Colonic mucosa (tissue), 4 donors: ENCODE measurements at regions not wholly inside any gene's neighbourhood (a gene's known extent, or its start where the extent isn't known, plus 50 kb on each side); places are given as distances from the start of the nearest gene placed in this dataset.
"Not testable (repeated sequence)": the region's sequence is repeated elsewhere in the genome, so short reads cannot be mapped to it uniquely, and the experiment has no call there.

Experiments used
- DNase-seq: peaks from one replicate; pipeline ENCODE4 v3.0.0-alpha.2; 2020
- H3K27ac ChIP-seq: fragments of 200-600 bp; one replicate; pipeline ENCODE4 v1.8.0; 2021
- H3K27me3 ChIP-seq: fragments of 200-600 bp; one replicate; pipeline ENCODE4 v1.8.0; 2021
- H3K36me3 ChIP-seq: fragments of 200-600 bp; one replicate; pipeline ENCODE4 v1.8.0; 2021
- H3K4me1 ChIP-seq: fragments of 200-600 bp; one replicate; pipeline ENCODE4 v1.8.0; 2021; ENCODE audit warnings: mild to moderate bottlenecking
- H3K4me3 ChIP-seq: fragments of 200-600 bp; one replicate; pipeline ENCODE4 v1.8.0; 2021
- H3K9ac ChIP-seq, 2 donors: one replicate each; pipeline ENCODE4 v1.7.0; 2013; ENCODE audit warnings: control low read depth in 2 of 2, low read depth in 2 of 2, low read length in 2 of 2
- H3K9me3 ChIP-seq: fragments of 200-600 bp; one replicate; pipeline ENCODE4 v1.8.0; 2021
- CTCF ChIP-seq: fragments of 200-600 bp; IDR thresholded peaks from one replicate; pipeline ENCODE4 v1.8.0; 2022; ENCODE audit warnings: antibody characterized with exemption, mild to moderate bottlenecking
- intact Hi-C: fragments of 100-400 bp; cut with DNase I; formaldehyde crosslinking; loops from one replicate; pipeline ENCODE4 v1.14.1; 2022
- donor health status: healthy.
- donor health status: DM: no; HTN: no; CAD: no.
- donor health status: DM: no; HTN: no; CAD: no.

DNA sequence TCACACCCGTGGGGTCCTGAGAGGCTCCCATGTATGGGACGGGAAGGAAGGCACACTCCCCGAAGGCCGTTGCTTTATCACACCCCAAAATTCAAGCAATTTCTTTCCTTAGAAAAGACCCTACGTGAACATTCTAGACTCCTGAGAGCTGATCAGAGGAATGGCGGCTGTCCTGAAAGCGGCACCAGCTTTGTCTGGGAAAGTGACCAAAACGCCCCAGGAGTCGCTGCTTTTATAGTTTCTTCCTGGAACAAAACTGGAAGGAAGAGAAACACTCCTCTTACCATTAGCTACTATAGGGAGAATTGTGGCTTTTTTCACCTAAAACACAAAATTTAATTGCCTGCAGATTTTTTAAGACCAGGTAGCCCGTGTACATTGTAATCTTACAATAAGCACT is 261.8 kb upstream of the RNF32 start:
- H3K27me3 ChIP-seq = no peaks in the 10 kb centered on the region
- no peak overlapping the region for H3K4me3 ChIP-seq
- TF ChIP-seq CTCF = no peak
- intact Hi-C loops = no loop called here
- no peaks in the 10 kb centered on the region for H3K36me3 ChIP-seq
- H3K9ac ChIP-seq = no peak overlapping the region
- no peak overlapping the region for H3K27ac ChIP-seq
- H3K9me3 ChIP-seq = no peaks in the 10 kb centered on the region
- H3K4me1 ChIP-seq = no peaks in the 10 kb centered on the region
- no peak for DNase-seq

- no peak for DNase-seq
Measured at GRCh38 chr7:156376317-156376716, 264.3 kb upstream of the RNF32 start.

GRCh38 chr7:156374335-156374734 is 266.2 kb upstream of the RNF32 start:
- no peak for TF ChIP-seq CTCF
- no peak overlapping the region for H3K9ac ChIP-seq
- H3K27me3 ChIP-seq = no peaks in the 10 kb centered on the region
- intact Hi-C loops = no loop called here
- H3K4me3 ChIP-seq = no peak overlapping the region
- no peaks in the 10 kb centered on the region for H3K36me3 ChIP-seq
- H3K4me1 ChIP-seq = no peaks in the 10 kb centered on the region
- no peak overlapping the region for H3K27ac ChIP-seq
- no peak for DNase-seq
- H3K9me3 ChIP-seq = no peaks in the 10 kb centered on the region

More at GRCh38 chr7:156376317-156376716, 264.3 kb upstream of the RNF32 start:
- Histone ChIP-seq H3K27ac (no peak overlapping the region), H3K9me3 (no peaks in the 10 kb centered on the region), H3K4me3 (no peak overlapping the region), H3K4me1 (no peaks in the 10 kb centered on the region), H3K36me3 (no peaks in the 10 kb centered on the region), H3K9ac (no peak overlapping the region), H3K27me3 (no peaks in the 10 kb centered on the region)
- TF ChIP-seq CTCF = no peak
- intact Hi-C loops = no loop called here

- H3K9me3 ChIP-seq, DNase-seq, H3K4me1 ChIP-seq, intact Hi-C loops, H3K4me3 ChIP-seq, H3K36me3 ChIP-seq, H3K9ac ChIP-seq, H3K27ac ChIP-seq, H3K27me3 ChIP-seq: not testable (repeated sequence)
Measured at GRCh38 chr7:156369929-156370328, 270.6 kb upstream of the RNF32 start.

- Histone ChIP-seq H3K27ac (no peak overlapping the region), H3K4me3 (no peak overlapping the region), H3K27me3 (no peaks in the 10 kb centered on the region), H3K9ac (no peak overlapping the region), H3K36me3 (no peaks in the 10 kb centered on the region), H3K9me3 (no peaks in the 10 kb centered on the region), H3K4me1 (no peaks in the 10 kb centered on the region)
- intact Hi-C loops = no loop called here
- DNase-seq = no peak
- TF ChIP-seq CTCF = no peak
Measured at GRCh38 chr7:156368053-156368843, 272.3 kb upstream of the RNF32 start.

DNA sequence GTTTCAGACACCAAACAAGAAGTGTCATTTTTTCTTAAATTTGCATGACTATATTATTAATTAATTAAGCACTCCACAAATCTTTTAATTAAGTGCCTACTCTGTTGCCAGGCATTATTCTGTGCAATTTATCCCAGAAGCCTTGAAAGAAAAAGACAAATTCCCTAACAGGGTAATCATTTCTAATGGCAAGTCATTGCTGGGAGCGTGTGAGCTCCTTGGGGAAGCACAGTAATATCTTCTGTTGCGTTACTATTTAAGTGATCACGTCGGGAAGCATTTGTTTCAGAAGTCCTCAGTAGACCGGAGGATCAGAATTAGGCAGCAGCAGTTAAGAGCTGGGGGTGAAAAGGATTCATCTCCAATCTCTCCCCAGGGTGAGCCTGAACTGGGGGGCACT is 276.8 kb upstream of the RNF32 start:
- H3K9ac ChIP-seq = no peak overlapping the region
- H3K27ac ChIP-seq = no peak overlapping the region
- H3K9me3 ChIP-seq = no peaks in the 10 kb centered on the region
- no peaks in the 10 kb centered on the region for H3K27me3 ChIP-seq
- no peak for TF ChIP-seq CTCF
- no peaks in the 10 kb centered on the region for H3K4me1 ChIP-seq
- intact Hi-C loops = no loop called here
- no peaks in the 10 kb centered on the region for H3K36me3 ChIP-seq
- no peak overlapping the region for H3K4me3 ChIP-seq
- DNase-seq = no peak
